Body of pancreas (tissue), 4 donors: ENCODE measurements at regions not wholly inside any gene's neighbourhood (a gene's known extent, or its start where the extent isn't known, plus 50 kb on each side); places are given as distances from the start of the nearest gene placed in this dataset.

Experiments used
- ATAC-seq: fragments of 150-250 bp; one replicate; pipeline ENCODE4 v1.9.1; 2016
- DNase-seq, 4 donors: peaks; one replicate each; pipeline ENCODE4 v3.0.0-alpha.2; 2019
- H3K27ac ChIP-seq, 4 donors: fragments of 200-600 bp; sonication (generic); 1 replicate in 3 of 4; 2 replicates in 1 of 4; pipeline versions ENCODE4 v1.5.1 to v1.6.1; 2016 to 2019; ENCODE audit warnings: mild to moderate bottlenecking in 1 of 4, mixed read lengths in 1 of 4, moderate library complexity in 1 of 4
- H3K27me3 ChIP-seq, 2 donors: fragments of 200-600 bp; sonication (generic); one replicate each; pipeline ENCODE4 v1.6.0; 2016; ENCODE audit warnings: mild to moderate bottlenecking in 1 of 2
- H3K36me3 ChIP-seq, 2 donors: fragments of 200-600 bp; sonication (generic); replicated peaks in 1 of 2; 2 replicates each; pipeline ENCODE4 v1.5.1; 2016; ENCODE audit warnings: low read depth in 2 of 2; ENCODE audit not compliant: insufficient read depth in 1 of 2
- H3K4me1 ChIP-seq: fragments of 200-600 bp; sonication (generic); one replicate; pipeline ENCODE4 v1.6.0; 2016
- H3K4me3 ChIP-seq, 2 donors: fragments of 200-600 bp; sonication (generic); 1 replicate in 1 of 2; 2 replicates in 1 of 2; pipeline ENCODE4 v1.5.1; 2016 to 2019
- H3K9me3 ChIP-seq, 3 donors: fragments of 200-600 bp; sonication (generic); 1 replicate in 2 of 3; 2 replicates in 1 of 3; pipeline ENCODE4 v1.5.1; 2016
- CTCF ChIP-seq, 7 experiments: fragments of 450-650 bp in 4 of 7; fragments of 200-600 bp in 3 of 7; sonication (generic) in 3 of 7; IDR thresholded peaks; one replicate each; pipeline ENCODE4 v1.5.1; 2016 to 2019; ENCODE audit warnings: antibody characterized with exemption in 7 of 7
- POLR2A ChIP-seq, 3 donors: fragments of 450-650 bp; IDR thresholded peaks; one replicate each; pipeline ENCODE4 v1.6.1; 2016; ENCODE audit warnings: antibody characterized with exemption in 3 of 3, mild to moderate bottlenecking in 2 of 3
- WGBS, 2 donors: methylation state at CpG; one replicate each; pipeline ENCODE4 v1.1.5; 2017; 5-methylcytosine and 5-hydroxymethylcytosine counted together
- intact Hi-C: fragments of 100-400 bp; cut with DNase I; formaldehyde crosslinking; loops from one replicate; pipeline ENCODE4 v1.15.1; 2023

- H3K36me3 ChIP-seq = no peaks in the 10 kb centered on the region
- H3K27ac ChIP-seq = no peak overlapping the region
- DNase-seq = no peak
- TF ChIP-seq POLR2A (IDR thresholded peaks at IDR 0.05) (no peak), CTCF (IDR thresholded peaks at IDR 0.05) (no peak)
- intact Hi-C loops = no loop called here
- no peaks in the 10 kb centered on the region for H3K27me3 ChIP-seq
- H3K4me1 ChIP-seq = peaks cover 6% of the 10 kb centered on the region
- no peak overlapping the region for H3K4me3 ChIP-seq
- no peak for ATAC-seq
- no peaks in the 10 kb centered on the region for H3K9me3 ChIP-seq
- WGBS, 2 donors = 76% methylated on average over 4 of the region's 4 CpGs
These were observed 147.4 kb upstream of the PRLR start for GRCh38 chr5:35377653-35378052.

DNA sequence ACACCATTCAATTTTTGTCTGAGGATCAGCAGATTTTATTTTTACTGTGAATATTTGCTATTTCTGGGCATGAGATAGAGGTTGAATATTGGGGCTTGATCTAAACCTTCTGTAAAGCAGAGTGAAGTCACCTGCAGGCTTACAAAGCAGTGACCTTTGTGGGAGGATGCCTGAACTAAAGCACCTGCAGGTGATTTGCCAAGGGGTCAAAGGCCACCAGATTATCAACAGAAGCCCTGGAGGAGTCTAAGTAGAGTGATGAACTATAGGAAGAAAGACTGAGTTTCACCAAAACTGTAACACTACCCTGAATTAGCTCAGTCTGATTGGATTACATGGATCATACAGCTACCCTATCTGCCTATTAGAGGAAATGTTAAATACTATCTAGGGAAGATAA is 144.3 kb upstream of the PRLR start:
- TF ChIP-seq CTCF (IDR thresholded peaks at IDR 0.05) (no peak), POLR2A (IDR thresholded peaks at IDR 0.05) (no peak)
- no peak overlapping the region for H3K4me3 ChIP-seq
- ATAC-seq (no peak), DNase-seq (peak in 2 of 4 donors; percentile 28 to 48)
- H3K9me3 ChIP-seq = no peaks in the 10 kb centered on the region
- H3K27me3 ChIP-seq = no peaks in the 10 kb centered on the region
- intact Hi-C loops = no loop called here
- H3K36me3 ChIP-seq = no peaks in the 10 kb centered on the region
- H3K4me1 ChIP-seq = peaks cover 30% of the 10 kb centered on the region
- H3K27ac ChIP-seq = no peak overlapping the region

GRCh38 chr5:35373249-35373648 is 143.0 kb upstream of the PRLR start:
- intact Hi-C loops = no loop called here
- Histone ChIP-seq H3K27ac (no peak overlapping the region), H3K36me3 (no peaks in the 10 kb centered on the region), H3K4me3 (no peak overlapping the region), H3K27me3 (no peaks in the 10 kb centered on the region), H3K4me1 (peaks cover 30% of the 10 kb centered on the region), H3K9me3 (no peaks in the 10 kb centered on the region)
- TF ChIP-seq POLR2A (IDR thresholded peaks at IDR 0.05) (no peak), CTCF (IDR thresholded peaks at IDR 0.05) (no peak)
- ATAC-seq (no peak), DNase-seq (no peak)
- WGBS, 2 donors = 90 to 98% methylated on average over 3 of the region's 3 CpGs

GRCh38 chr5:35372482-35372881 is 142.2 kb upstream of the PRLR start:
- no peaks in the 10 kb centered on the region for H3K36me3 ChIP-seq
- no peak for ATAC-seq
- H3K4me3 ChIP-seq = no peak overlapping the region
- TF ChIP-seq CTCF (IDR thresholded peaks at IDR 0.05) (no peak), POLR2A (IDR thresholded peaks at IDR 0.05) (no peak)
- H3K27me3 ChIP-seq = no peaks in the 10 kb centered on the region
- peak overlapping the region in 3 of 4 donors; percentile 46 to 63 (median 50) for H3K27ac ChIP-seq
- no peak for DNase-seq
- 75 to 80% methylated on average over 2 of the region's 2 CpGs for WGBS, 2 donors
- intact Hi-C loops = no loop called here
- H3K4me1 ChIP-seq = peaks cover 30% of the 10 kb centered on the region
- H3K9me3 ChIP-seq = no peaks in the 10 kb centered on the region

- ATAC-seq = peak; percentile 89
- intact Hi-C loops = no loop called here
- peak; percentile 55 to 78 (median 72) for DNase-seq
- no peaks in the 10 kb centered on the region for H3K36me3 ChIP-seq
- H3K9me3 ChIP-seq = no peaks in the 10 kb centered on the region
- peak overlapping the region; percentile 10 to 63 (median 48) for H3K27ac ChIP-seq
- H3K27me3 ChIP-seq = no peaks in the 10 kb centered on the region
- no peak overlapping the region for H3K4me3 ChIP-seq
- H3K4me1 ChIP-seq = peaks cover 30% of the 10 kb centered on the region
- WGBS, 2 donors = 18% methylated on average over 1 of the region's 1 CpG
- TF ChIP-seq POLR2A (IDR thresholded peaks at IDR 0.05) = no peak
- TF ChIP-seq CTCF (IDR thresholded peaks at IDR 0.05) = no peak
These were observed 141.7 kb upstream of the PRLR start for GRCh38 chr5:35371951-35372426.
